Natural killer cell (primary cell): ENCODE measurements at regions not wholly inside any gene's neighbourhood (a gene's known extent, or its start where the extent isn't known, plus 50 kb on each side); places are given as distances from the start of the nearest gene placed in this dataset.

Source experiments
- ATAC-seq, 3 donors: fragments of 150-1000 bp in 2 of 3; fragments of 200-7000 bp in 1 of 3; cut with Tn5 transposase; 1 replicate in 1 of 3; 2 replicates in 2 of 3; pipeline ENCODE4 v1.10.0; 2021; ENCODE audit warnings: mild to moderate bottlenecking in 2 of 3, moderate library complexity in 2 of 3
- DNase-seq, 2 donors: peaks; one replicate each; pipeline versions ENCODE4 v3.0.0 to v3.0.0-alpha.2; 2013 to 2021; ENCODE audit warnings: mixed read lengths in 1 of 2
- H3K27ac ChIP-seq: one replicate; pipeline ENCODE4 v1.5.1; 2013; ENCODE audit warnings: mild to moderate bottlenecking, low read length
- H3K27me3 ChIP-seq: one replicate; pipeline ENCODE4 v1.6.1; 2013; ENCODE audit warnings: low read length; ENCODE audit not compliant: control insufficient read depth, insufficient read depth
- H3K36me3 ChIP-seq: one replicate; pipeline ENCODE4 v1.6.1; 2013; ENCODE audit warnings: low read length; ENCODE audit not compliant: control insufficient read depth, insufficient read depth
- H3K4me1 ChIP-seq: one replicate; pipeline ENCODE4 v1.6.1; 2013; ENCODE audit warnings: low read length; ENCODE audit not compliant: control insufficient read depth, insufficient read depth
- H3K4me3 ChIP-seq: one replicate; pipeline ENCODE4 v1.5.1; 2013; ENCODE audit warnings: low read length
- H3K9me3 ChIP-seq: one replicate; pipeline ENCODE4 v1.6.1; 2013; ENCODE audit warnings: low read length; ENCODE audit not compliant: control insufficient read depth, insufficient read depth
- H3K27ac Mint-ChIP-seq, 2 donors: one replicate each; pipeline ENCODE4 v1.8.0; 2022; ENCODE audit warnings: mild to moderate bottlenecking in 2 of 2, mixed read lengths in 2 of 2, moderate library complexity in 1 of 2
- H3K27me3 Mint-ChIP-seq, 2 donors: one replicate each; pipeline ENCODE4 v1.8.0; 2022; ENCODE audit warnings: low read depth in 2 of 2, mixed read lengths in 2 of 2
- H3K36me3 Mint-ChIP-seq: one replicate; pipeline ENCODE4 v1.8.0; 2022; ENCODE audit warnings: mixed read lengths
- H3K4me1 Mint-ChIP-seq, 2 donors: one replicate each; pipeline ENCODE4 v1.8.0; 2022; ENCODE audit warnings: mixed read lengths in 2 of 2
- H3K4me3 Mint-ChIP-seq: one replicate; pipeline ENCODE4 v1.8.0; 2022; ENCODE audit warnings: mild to moderate bottlenecking, moderate library complexity, mixed read lengths
- H3K9me3 Mint-ChIP-seq, 2 donors: one replicate each; pipeline ENCODE4 v1.8.0; 2022; ENCODE audit warnings: mixed read lengths in 2 of 2
- CTCF ChIP-seq: fragments of 200-600 bp; IDR thresholded peaks from one replicate; pipeline ENCODE4 v1.8.0; 2022; ENCODE audit warnings: antibody characterized with exemption
- WGBS: methylation state at CpG from one replicate; pipeline ENCODE4 v1.1.7; 2013; ENCODE audit warnings: missing lambda C conversion rate; ENCODE audit not compliant: insufficient coverage; 5-methylcytosine and 5-hydroxymethylcytosine counted together
- intact Hi-C: fragments of 100-400 bp; cut with micrococcal nuclease; formaldehyde crosslinking; loops from one replicate; pipeline ENCODE4 v1.14.2; 2022

DNA sequence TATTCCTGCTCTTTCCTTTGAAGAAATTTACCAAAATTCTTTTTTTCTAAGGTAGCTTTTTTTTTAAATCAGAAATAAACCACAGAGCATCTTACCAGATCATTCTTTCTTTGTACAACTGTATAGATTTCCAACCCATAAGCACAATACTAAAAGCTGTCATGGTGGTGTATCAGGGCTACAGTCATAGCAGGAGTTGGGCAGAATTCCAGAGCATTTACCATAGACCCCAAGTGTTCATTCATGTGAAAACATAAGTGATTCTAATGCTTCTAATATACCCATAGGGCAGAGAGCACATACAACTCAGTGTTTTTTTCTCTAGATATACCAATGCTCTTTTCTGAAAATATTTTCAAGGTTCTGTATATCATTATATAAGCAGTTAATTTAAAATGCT, 392.5 kb downstream of the FRK start:
- intact Hi-C loops, result no loop called here

GRCh38 chr6:115667478-115668026, 393.1 kb downstream of the FRK start:
- Mint-ChIP-seq H3K27me3 (no peaks in the 10 kb centered on the region), H3K36me3 (no peaks in the 10 kb centered on the region), H3K27ac (no peak overlapping the region), H3K4me3 (no peak overlapping the region), H3K4me1 (no peaks in the 10 kb centered on the region), H3K9me3 (peaks cover 3 to 8% of the 10 kb centered on the region in 2 donors)
- Histone ChIP-seq H3K4me3 (no peak overlapping the region), H3K9me3 (no peaks in the 10 kb centered on the region), H3K27me3 (no peaks in the 10 kb centered on the region), H3K4me1 (no peaks in the 10 kb centered on the region), H3K36me3 (no peaks in the 10 kb centered on the region), H3K27ac (no peak overlapping the region)
- no peak for ATAC-seq
- WGBS, result 84% methylated on average over 8 of the region's 8 CpGs
- TF ChIP-seq CTCF, result no peak
- intact Hi-C loops, result no loop called here
- no peak for DNase-seq

More for the DNA sequence above, 392.5 kb downstream of the FRK start:
- Mint-ChIP-seq H3K27ac (no peak overlapping the region), H3K36me3 (no peaks in the 10 kb centered on the region), H3K9me3 (peaks cover 3 to 8% of the 10 kb centered on the region in 2 donors), H3K4me1 (no peaks in the 10 kb centered on the region), H3K4me3 (no peak overlapping the region), H3K27me3 (no peaks in the 10 kb centered on the region)
- ATAC-seq (no peak), DNase-seq (no peak)
- Histone ChIP-seq H3K9me3 (no peaks in the 10 kb centered on the region), H3K4me1 (no peaks in the 10 kb centered on the region), H3K27me3 (no peaks in the 10 kb centered on the region), H3K4me3 (no peak overlapping the region), H3K36me3 (no peaks in the 10 kb centered on the region), H3K27ac (no peak overlapping the region)
- no peak for TF ChIP-seq CTCF

- TF ChIP-seq CTCF, result no peak
- Histone ChIP-seq H3K36me3 (no peaks in the 10 kb centered on the region), H3K4me1 (no peaks in the 10 kb centered on the region), H3K27ac (no peak overlapping the region), H3K9me3 (no peaks in the 10 kb centered on the region), H3K4me3 (no peak overlapping the region), H3K27me3 (no peaks in the 10 kb centered on the region)
- ATAC-seq, result no peak
- intact Hi-C loops, result no loop called here
- Mint-ChIP-seq H3K36me3 (no peaks in the 10 kb centered on the region), H3K4me3 (no peak overlapping the region), H3K27me3 (no peaks in the 10 kb centered on the region), H3K9me3 (peaks cover 3 to 8% of the 10 kb centered on the region in 2 donors), H3K4me1 (no peaks in the 10 kb centered on the region), H3K27ac (no peak overlapping the region)
- DNase-seq, result no peak
- WGBS, result 85% methylated on average over 1 of the region's 2 CpGs
Measured at GRCh38 chr6:115666997-115667396, 393.7 kb downstream of the FRK start.

- H3K4me3 Mint-ChIP-seq, result no peak overlapping the region
- H3K36me3 Mint-ChIP-seq, result no peaks in the 10 kb centered on the region
- peaks cover 3 to 8% of the 10 kb centered on the region in 2 donors for H3K9me3 Mint-ChIP-seq
- no peak for TF ChIP-seq CTCF
- DNase-seq (no peak), ATAC-seq (no peak)
- Histone ChIP-seq H3K9me3 (no peaks in the 10 kb centered on the region), H3K36me3 (no peaks in the 10 kb centered on the region), H3K27ac (no peak overlapping the region), H3K4me3 (no peak overlapping the region), H3K27me3 (no peaks in the 10 kb centered on the region), H3K4me1 (no peaks in the 10 kb centered on the region)
- 79% methylated on average over 2 of the region's 3 CpGs for WGBS
- no peaks in the 10 kb centered on the region for H3K4me1 Mint-ChIP-seq
- intact Hi-C loops, result no loop called here
- H3K27ac Mint-ChIP-seq, result no peak overlapping the region
- H3K27me3 Mint-ChIP-seq, result no peaks in the 10 kb centered on the region
Measured at GRCh38 chr6:115665310-115665709, 395.4 kb downstream of the FRK start.
